OCI-LY7 (cell line): ENCODE measurements at regions not wholly inside any gene's neighbourhood (a gene's known extent, or its start where the extent isn't known, plus 50 kb on each side); places are given as distances from the start of the nearest gene placed in this dataset.

ENCODE experiments used
- EZH2phosphoT487 ChIP-seq: fragments of 200-600 bp; sonication (generic); IDR thresholded peaks from 2 replicates; pipeline ENCODE4 v1.6.1; 2018; ENCODE audit warnings: low read depth, borderline replicate concordance, mild to moderate bottlenecking, mixed run types, antibody characterized with exemption, low read length, moderate library complexity, mixed read lengths
- TF ChIP-seq, protein P1 (sequence below): fragments of 200-600 bp; sonication (generic); conservative IDR thresholded peaks from 2 replicates; pipeline ENCODE4 v1.5.1; 2014; ENCODE audit warnings: mild to moderate bottlenecking, antibody characterized with exemption, low read length, moderate library complexity, mixed read lengths

DNA sequence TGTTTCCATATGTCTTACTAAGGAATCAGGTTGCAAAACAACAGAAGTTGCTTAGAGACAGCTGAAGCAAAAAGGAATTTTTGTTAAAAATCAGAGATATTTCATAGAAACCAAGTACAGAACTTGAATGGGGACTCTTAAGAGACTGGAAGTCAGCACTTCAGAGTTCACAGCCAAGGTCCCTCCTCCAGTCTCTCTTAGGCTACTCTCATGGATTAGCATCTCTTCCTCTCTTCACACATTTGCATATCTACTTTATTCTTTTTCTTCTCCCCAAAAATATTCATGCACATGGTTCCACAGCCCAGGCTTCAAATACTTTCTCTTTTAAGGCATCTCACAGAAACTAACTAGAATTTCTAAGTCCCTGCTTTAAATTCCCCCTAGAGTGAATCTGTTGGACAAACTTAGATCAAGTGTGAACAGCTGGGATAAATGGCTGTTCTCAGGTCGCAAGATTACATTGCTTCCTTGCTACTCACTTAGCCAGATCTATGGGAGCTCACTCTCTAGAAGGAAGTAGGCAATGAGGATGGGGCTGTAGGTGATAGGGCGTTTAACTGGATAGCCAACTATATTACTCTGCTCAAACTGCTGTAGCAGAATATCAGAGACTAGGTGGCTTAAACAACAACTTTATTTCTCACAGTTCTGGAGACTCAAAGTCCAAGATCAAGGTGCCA is 73.7 kb upstream of the GALNT7 start:
- TF ChIP-seq, protein P1, sequence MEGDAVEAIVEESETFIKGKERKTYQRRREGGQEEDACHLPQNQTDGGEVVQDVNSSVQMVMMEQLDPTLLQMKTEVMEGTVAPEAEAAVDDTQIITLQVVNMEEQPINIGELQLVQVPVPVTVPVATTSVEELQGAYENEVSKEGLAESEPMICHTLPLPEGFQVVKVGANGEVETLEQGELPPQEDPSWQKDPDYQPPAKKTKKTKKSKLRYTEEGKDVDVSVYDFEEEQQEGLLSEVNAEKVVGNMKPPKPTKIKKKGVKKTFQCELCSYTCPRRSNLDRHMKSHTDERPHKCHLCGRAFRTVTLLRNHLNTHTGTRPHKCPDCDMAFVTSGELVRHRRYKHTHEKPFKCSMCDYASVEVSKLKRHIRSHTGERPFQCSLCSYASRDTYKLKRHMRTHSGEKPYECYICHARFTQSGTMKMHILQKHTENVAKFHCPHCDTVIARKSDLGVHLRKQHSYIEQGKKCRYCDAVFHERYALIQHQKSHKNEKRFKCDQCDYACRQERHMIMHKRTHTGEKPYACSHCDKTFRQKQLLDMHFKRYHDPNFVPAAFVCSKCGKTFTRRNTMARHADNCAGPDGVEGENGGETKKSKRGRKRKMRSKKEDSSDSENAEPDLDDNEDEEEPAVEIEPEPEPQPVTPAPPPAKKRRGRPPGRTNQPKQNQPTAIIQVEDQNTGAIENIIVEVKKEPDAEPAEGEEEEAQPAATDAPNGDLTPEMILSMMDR, result no peak
- TF ChIP-seq EZH2phosphoT487, result no peak
